ENCODE measurements at regions not wholly inside any gene's neighbourhood (a gene's known extent, or its start where the extent isn't known, plus 50 kb on each side); places are given as distances from the start of the nearest gene placed in this dataset.

DNA sequence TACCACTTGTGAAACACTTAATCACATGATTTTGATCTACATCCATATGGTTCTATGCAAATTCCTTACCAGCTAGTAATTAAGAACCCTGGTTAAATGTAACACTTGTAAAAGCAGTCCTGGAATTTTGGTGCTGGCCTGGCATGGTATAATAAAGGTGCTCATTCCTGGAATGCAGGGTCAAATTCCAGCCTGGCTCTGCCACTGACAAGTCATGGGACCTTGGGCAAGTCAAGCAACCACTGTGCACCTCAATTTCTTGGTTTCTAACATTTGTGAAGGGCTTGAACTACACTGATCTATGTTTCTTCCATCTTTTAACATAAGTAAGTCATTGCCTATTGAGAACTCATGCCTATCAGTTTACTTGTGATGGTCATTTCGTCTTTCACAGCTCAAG, 91.9 kb upstream of the PIK3CG start:
- Histone ChIP-seq H3K79me2 (ENCODE audit: control insufficient read depth, insufficient read depth, low read length) (no peaks in the 10 kb centered on the region), H3K4me2 (replicated peaks; ENCODE audit: low read depth, low read length, poor library complexity, severe bottlenecking) (no peak overlapping the region), H3K9ac (ENCODE audit: low read length) (no peak overlapping the region), H3K4me1 (ENCODE audit: control insufficient read depth in 2 of 2, insufficient read depth in 2 of 2, low read length in 2 of 2) (peaks cover 6% of the 10 kb centered on the region in 2 donors), H2AFZ (ENCODE audit: insufficient read depth, low read depth, low read length, poor library complexity, severe bottlenecking) (no peak overlapping the region), H3K4me3 (ENCODE audit: control extremely low read depth in 1 of 5, extremely low read depth in 1 of 5, insufficient read depth in 1 of 5, low read depth in 2 of 5, low read length in 4 of 5) (no peak overlapping the region), H3K9me3 (ENCODE audit: control extremely low read depth in 1 of 3, control insufficient read depth in 2 of 3, insufficient read depth in 1 of 3, low read length in 2 of 3) (no peaks in the 10 kb centered on the region), H4K20me1 (ENCODE audit: control insufficient read depth, insufficient read depth, low read length, poor library complexity, severe bottlenecking) (no peaks in the 10 kb centered on the region), H3K27ac (ENCODE audit: low read length in 2 of 2) (no peak overlapping the region), H3K27me3 (replicated peaks in 1 of 4; ENCODE audit: control extremely low read depth in 1 of 4, control insufficient read depth in 3 of 4, insufficient read depth in 4 of 4, low read length in 3 of 4) (no peaks in the 10 kb centered on the region), H3K36me3 (replicated peaks in 1 of 2; ENCODE audit: control extremely low read depth in 1 of 2, control insufficient read depth in 1 of 2, extremely low read depth in 1 of 2, insufficient read depth in 2 of 2, low read length in 1 of 2) (no peaks in the 10 kb centered on the region)
- ChIA-PET POLR2A (no interaction called here), CTCF (no interaction called here)
- TF ChIP-seq, protein P1, sequence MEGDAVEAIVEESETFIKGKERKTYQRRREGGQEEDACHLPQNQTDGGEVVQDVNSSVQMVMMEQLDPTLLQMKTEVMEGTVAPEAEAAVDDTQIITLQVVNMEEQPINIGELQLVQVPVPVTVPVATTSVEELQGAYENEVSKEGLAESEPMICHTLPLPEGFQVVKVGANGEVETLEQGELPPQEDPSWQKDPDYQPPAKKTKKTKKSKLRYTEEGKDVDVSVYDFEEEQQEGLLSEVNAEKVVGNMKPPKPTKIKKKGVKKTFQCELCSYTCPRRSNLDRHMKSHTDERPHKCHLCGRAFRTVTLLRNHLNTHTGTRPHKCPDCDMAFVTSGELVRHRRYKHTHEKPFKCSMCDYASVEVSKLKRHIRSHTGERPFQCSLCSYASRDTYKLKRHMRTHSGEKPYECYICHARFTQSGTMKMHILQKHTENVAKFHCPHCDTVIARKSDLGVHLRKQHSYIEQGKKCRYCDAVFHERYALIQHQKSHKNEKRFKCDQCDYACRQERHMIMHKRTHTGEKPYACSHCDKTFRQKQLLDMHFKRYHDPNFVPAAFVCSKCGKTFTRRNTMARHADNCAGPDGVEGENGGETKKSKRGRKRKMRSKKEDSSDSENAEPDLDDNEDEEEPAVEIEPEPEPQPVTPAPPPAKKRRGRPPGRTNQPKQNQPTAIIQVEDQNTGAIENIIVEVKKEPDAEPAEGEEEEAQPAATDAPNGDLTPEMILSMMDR (IDR thresholded peaks at IDR 0.05): no peak
- no peak for TF ChIP-seq EZH2 (IDR thresholded peaks at IDR 0.05; ENCODE audit: borderline replicate concordance, insufficient read depth, low read depth, low read length, poor library complexity, severe bottlenecking)
- DNase-seq (no peak), ATAC-seq (ENCODE audit: low read depth) (no peak)
- H3K9me3 Mint-ChIP-seq (ENCODE audit: insufficient read depth): no peaks in the 10 kb centered on the region
- intact Hi-C loops (cut with micrococcal nuclease): no loop called here
- H3K27ac Mint-ChIP-seq: no peak overlapping the region
- H3K4me1 Mint-ChIP-seq: peaks cover 7% of the 10 kb centered on the region
- peaks cover 3% of the 10 kb centered on the region for H3K27me3 Mint-ChIP-seq
- WGBS (ENCODE audit: insufficient coverage): no CpG with 5 or more reads among the region's 1 CpG
- H3K4me3 Mint-ChIP-seq: no peak overlapping the region

DNA sequence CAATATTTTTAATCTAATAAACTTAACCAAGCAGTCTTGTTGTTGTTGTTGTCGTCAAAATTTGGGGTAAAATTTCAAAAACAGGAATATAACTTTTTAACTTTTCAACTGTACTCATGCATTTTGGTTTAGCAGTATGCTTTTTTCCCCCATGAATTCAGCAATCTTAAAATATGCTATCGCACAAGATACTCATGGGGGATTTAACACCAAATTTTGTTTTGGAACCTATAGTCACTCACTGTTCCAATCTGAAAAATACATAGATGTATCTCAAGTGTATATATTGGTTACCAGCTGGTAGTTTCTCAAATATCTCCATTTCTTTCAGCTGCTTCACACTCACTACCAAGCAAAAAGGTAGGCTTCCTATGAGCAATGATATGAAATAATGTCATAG, 91.4 kb upstream of the PIK3CG start:
- ATAC-seq (ENCODE audit: low read depth): no peak
- H3K4me3 ChIP-seq (ENCODE audit: control extremely low read depth in 1 of 5, extremely low read depth in 1 of 5, insufficient read depth in 1 of 5, low read depth in 2 of 5, low read length in 4 of 5): no peak overlapping the region
- TF ChIP-seq, protein P1 (IDR thresholded peaks at IDR 0.05): no peak
- TF ChIP-seq EZH2 (IDR thresholded peaks at IDR 0.05; ENCODE audit: borderline replicate concordance, insufficient read depth, low read depth, low read length, poor library complexity, severe bottlenecking): no peak
- Mint-ChIP-seq H3K4me1 (peaks cover 3% of the 10 kb centered on the region), H3K9me3 (ENCODE audit: insufficient read depth) (no peaks in the 10 kb centered on the region), H3K4me3 (no peak overlapping the region), H3K27ac (no peak overlapping the region), H3K27me3 (peaks cover 3% of the 10 kb centered on the region)
- ChIA-PET POLR2A (no interaction called here), CTCF (no interaction called here)
- no peaks in the 10 kb centered on the region for H3K79me2 ChIP-seq (ENCODE audit: control insufficient read depth, insufficient read depth, low read length)
- no peaks in the 10 kb centered on the region for H3K36me3 ChIP-seq (replicated peaks in 1 of 2; ENCODE audit: control extremely low read depth in 1 of 2, control insufficient read depth in 1 of 2, extremely low read depth in 1 of 2, insufficient read depth in 2 of 2, low read length in 1 of 2)
- H4K20me1 ChIP-seq (ENCODE audit: control insufficient read depth, insufficient read depth, low read length, poor library complexity, severe bottlenecking): no peaks in the 10 kb centered on the region
- H3K4me2 ChIP-seq (replicated peaks; ENCODE audit: low read depth, low read length, poor library complexity, severe bottlenecking): no peak overlapping the region
- no peak overlapping the region for H2AFZ ChIP-seq (ENCODE audit: insufficient read depth, low read depth, low read length, poor library complexity, severe bottlenecking)
- no peak overlapping the region for H3K9ac ChIP-seq (ENCODE audit: low read length)
- no peaks in the 10 kb centered on the region for H3K27me3 ChIP-seq (replicated peaks in 1 of 4; ENCODE audit: control extremely low read depth in 1 of 4, control insufficient read depth in 3 of 4, insufficient read depth in 4 of 4, low read length in 3 of 4)
- no peak for DNase-seq
- intact Hi-C loops (cut with micrococcal nuclease): no loop called here
- no peak overlapping the region for H3K27ac ChIP-seq (ENCODE audit: low read length in 2 of 2)
- peaks cover under 1% of the 10 kb centered on the region in 2 donors for H3K4me1 ChIP-seq (ENCODE audit: control insufficient read depth in 2 of 2, insufficient read depth in 2 of 2, low read length in 2 of 2)
- H3K9me3 ChIP-seq (ENCODE audit: control extremely low read depth in 1 of 3, control insufficient read depth in 2 of 3, insufficient read depth in 1 of 3, low read length in 2 of 3): no peaks in the 10 kb centered on the region
- no CpG with 5 or more reads among the region's 2 CpGs for WGBS (ENCODE audit: insufficient coverage)
